ENCODE measurements at regions not wholly inside any gene's neighbourhood (a gene's known extent, or its start where the extent isn't known, plus 50 kb on each side); places are given as distances from the start of the nearest gene placed in this dataset.
"Not testable (repeated sequence)": the region's sequence is repeated elsewhere in the genome, so short reads cannot be mapped to it uniquely, and the experiment has no call there.

GRCh38 chr5:1633605-1634336 lies 110.0 kb upstream of the LPCAT1 start:
- DNase-seq: peak; percentile 27

- not testable (repeated sequence) for DNase-seq
These were observed 107.2 kb upstream of the LPCAT1 start for GRCh38 chr5:1631004-1631403.

- not testable (repeated sequence) for DNase-seq
These were observed 102.6 kb upstream of the LPCAT1 start for GRCh38 chr5:1626397-1626796.

- not testable (repeated sequence) for DNase-seq
These were observed 95.8 kb upstream of the LPCAT1 start for GRCh38 chr5:1619531-1619930.

- DNase-seq: not testable (repeated sequence)
These were observed 94.6 kb upstream of the LPCAT1 start for GRCh38 chr5:1618296-1618865.

GRCh38 chr5:1617236-1617755 lies 93.5 kb upstream of the LPCAT1 start:
- DNase-seq: not testable (repeated sequence)

- not testable (repeated sequence) for DNase-seq
These were observed 89.8 kb upstream of the LPCAT1 start for GRCh38 chr5:1613515-1613914.

- DNase-seq: not testable (repeated sequence)
These were observed 86.8 kb upstream of the LPCAT1 start for GRCh38 chr5:1610526-1610925.

- not testable (repeated sequence) for DNase-seq
These were observed 85.4 kb upstream of the LPCAT1 start for GRCh38 chr5:1609111-1609510.

GRCh38 chr5:1608336-1608735 lies 84.6 kb upstream of the LPCAT1 start:
- DNase-seq: not testable (repeated sequence)

GRCh38 chr5:1606951-1607350 lies 83.2 kb upstream of the LPCAT1 start:
- not testable (repeated sequence) for DNase-seq

- DNase-seq: peak; percentile 91
These were observed 80.2 kb upstream of the LPCAT1 start for GRCh38 chr5:1603916-1604315.

- DNase-seq: peak; percentile 67
These were observed 77.8 kb upstream of the LPCAT1 start for GRCh38 chr5:1601565-1601964.

- DNase-seq: not testable (repeated sequence)
These were observed 75.4 kb upstream of the LPCAT1 start for GRCh38 chr5:1598950-1599737.

- not testable (repeated sequence) for DNase-seq
These were observed 73.3 kb upstream of the LPCAT1 start for GRCh38 chr5:1597093-1597473.

- DNase-seq: not testable (repeated sequence)
These were observed 72.8 kb upstream of the LPCAT1 start for GRCh38 chr5:1596462-1597092.

GRCh38 chr5:1594357-1595106 lies 70.8 kb upstream of the LPCAT1 start:
- DNase-seq: peak; percentile 75

- no peak for DNase-seq
These were observed 70.2 kb upstream of the LPCAT1 start for GRCh38 chr5:1593903-1594356.

GRCh38 chr5:1588071-1588694 lies 64.4 kb upstream of the LPCAT1 start:
- not testable (repeated sequence) for DNase-seq

GRCh38 chr5:1583081-1583875 lies 59.5 kb upstream of the LPCAT1 start:
- DNase-seq: not testable (repeated sequence)

- not testable (repeated sequence) for DNase-seq
These were observed 55.6 kb upstream of the LPCAT1 start for GRCh38 chr5:1579389-1579788.
